Activated T-cell treated with anti-CD3 and anti-CD28 coated beads, Interleukin-2, amount 50 U/mL, for 1 hour (primary cell): ENCODE measurements at regions not wholly inside any gene's neighbourhood (a gene's known extent, or its start where the extent isn't known, plus 50 kb on each side); places are given as distances from the start of the nearest gene placed in this dataset.

Source experiments
- DNase-seq: peaks from one replicate; pipeline ENCODE4 v3.0.0-alpha.2; 2020

DNA sequence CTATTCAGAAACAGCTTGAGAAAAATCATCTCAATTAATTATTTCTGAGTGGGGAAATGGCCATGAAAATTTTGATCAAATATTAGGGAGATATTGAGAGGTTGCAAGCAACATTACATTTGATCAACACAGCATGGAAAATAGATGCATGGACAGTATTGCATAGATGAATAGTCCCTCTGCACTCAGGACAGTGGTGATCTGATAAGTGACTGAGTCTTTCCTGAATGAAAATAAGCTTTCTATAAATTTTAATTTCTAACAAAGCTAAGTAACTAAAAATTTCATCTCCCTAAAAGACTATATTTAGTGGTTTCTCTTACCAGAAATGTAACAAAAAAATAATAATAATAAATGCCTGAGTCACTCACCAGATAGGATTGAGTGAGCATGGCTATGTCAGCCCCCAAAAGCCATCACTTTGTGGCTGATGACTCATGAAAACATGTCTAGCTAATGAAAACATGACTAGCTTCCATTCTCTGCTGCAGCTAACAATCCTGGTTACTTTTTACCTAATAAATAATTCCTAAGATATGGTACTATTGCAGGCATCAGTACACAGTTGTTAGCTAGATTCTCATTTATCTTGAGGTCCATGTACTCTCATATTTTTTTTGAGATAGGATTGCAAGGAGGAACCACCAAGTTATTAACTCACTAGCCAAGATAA is 1294.8 kb upstream of the ACO1 start:
- no peak for DNase-seq

DNA sequence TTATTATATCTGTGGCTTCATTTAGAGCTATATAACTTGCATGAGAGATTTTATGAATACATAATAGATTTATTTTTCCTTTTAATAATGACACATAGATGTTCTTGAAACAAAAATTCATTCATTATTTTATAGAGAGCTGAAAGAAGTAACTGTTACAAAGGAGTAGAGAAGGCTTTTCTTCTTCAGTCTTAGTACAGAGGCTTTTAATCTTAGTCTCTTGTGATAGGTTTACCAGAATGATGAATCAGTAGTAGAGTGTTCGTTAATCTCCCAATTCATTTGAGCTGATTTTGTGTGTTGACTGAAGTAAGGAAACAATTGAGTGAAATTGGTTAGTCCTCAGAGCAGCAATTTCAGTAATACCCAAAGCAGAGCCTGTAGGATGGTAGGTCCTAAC is 1284.1 kb upstream of the ACO1 start:
- DNase-seq = no peak

DNA sequence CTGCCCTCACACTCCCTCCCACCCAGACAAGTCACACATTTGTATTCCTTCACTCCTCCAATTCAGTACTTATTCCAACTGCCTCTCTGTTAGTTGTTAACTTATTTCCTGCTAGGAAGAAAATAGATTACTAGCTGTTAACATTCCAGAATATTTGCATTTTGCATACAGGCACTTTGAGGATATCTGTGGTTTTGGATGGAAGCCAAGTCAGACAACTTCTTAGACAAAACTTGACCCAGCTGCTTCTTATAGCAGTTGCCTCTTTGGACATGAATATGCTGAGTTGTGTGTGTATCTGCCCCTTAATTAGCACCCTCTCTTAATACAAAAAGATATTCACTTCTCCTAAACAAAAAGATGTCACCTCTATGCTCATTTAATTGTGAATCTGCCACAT is 1280.6 kb upstream of the ACO1 start:
- no peak for DNase-seq

DNA sequence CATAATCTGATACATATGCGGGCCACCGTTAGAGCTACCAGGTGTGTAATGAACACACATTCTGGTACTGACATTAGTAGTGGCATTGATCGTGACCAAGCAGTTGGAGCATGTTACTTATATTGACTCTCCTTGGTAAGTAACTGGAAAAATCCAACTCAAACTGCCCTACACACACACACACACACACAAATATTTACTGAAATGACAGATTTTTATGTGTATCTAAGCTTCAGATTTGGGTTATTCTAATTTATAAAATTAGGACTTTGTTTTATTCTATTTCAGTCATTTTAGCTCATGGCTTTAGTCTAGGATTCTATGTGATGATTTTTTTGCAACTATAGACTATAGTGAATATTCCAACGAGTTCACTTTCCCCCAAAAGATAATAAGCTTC is 1280.2 kb upstream of the ACO1 start:
- DNase-seq = no peak

DNA sequence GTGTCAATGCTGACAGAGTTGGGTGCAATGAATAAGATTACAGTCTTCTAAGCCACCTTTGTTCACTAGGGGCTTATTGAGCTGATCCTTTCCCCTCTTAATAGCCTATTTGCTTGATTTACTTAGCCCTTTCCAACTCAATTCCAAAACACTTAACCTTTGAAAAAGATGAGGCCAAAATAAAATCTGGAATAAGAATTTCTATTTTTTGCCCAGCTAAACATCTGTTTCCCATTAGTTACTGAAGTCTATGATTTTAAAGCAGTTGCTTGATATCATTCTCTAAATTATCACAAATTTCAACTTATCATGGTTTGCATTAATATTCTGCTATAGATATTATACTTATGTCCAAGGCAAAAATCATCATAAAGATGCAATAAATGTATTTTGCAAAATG is 1272.0 kb upstream of the ACO1 start:
- no peak for DNase-seq

DNA sequence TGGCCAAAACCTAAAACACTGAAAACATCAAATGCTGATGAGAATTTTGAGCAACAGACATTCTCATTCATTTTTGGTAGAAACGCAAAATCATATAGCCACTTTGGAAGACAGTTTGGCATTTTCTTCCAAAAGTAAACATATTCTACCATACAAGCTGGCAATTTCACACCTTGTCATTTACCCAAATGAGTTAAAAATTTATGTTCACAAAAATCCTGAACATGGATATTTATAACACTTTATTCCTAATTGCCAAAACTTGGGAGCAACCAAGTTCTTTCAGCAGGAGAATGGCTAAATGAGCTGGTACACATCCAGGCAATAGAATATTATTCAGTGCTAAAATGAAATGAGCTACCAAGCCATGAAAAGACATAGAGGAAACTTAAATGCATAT is 1270.1 kb upstream of the ACO1 start:
- no peak for DNase-seq

DNA sequence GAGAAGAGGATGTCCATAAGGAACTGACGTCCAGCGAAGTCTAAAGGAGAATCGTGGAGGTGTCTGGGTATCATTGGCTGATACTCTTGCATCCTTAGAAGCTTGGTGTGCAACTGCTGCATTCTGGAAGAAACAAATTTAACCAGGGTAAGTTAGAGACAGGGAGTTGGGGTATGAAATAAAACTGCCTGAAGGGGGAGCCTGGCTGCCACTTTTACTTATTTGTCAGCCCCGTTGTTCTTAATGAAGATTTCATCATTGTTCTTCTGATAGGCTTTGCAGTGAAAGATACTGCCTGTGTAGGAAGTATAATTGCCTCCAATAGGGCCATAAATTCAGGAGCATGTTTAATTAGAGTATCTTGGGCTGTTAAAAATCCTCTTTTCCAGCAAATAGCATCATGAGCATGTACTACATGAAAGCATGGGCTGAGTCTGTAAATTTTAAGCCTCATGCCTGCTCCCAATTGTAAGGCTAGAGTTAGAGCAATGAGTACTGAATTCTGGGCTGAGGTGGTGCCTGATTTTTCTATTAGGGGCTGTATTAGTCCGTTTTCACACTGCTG is 1264.5 kb upstream of the ACO1 start:
- DNase-seq = peak; percentile 26

DNA sequence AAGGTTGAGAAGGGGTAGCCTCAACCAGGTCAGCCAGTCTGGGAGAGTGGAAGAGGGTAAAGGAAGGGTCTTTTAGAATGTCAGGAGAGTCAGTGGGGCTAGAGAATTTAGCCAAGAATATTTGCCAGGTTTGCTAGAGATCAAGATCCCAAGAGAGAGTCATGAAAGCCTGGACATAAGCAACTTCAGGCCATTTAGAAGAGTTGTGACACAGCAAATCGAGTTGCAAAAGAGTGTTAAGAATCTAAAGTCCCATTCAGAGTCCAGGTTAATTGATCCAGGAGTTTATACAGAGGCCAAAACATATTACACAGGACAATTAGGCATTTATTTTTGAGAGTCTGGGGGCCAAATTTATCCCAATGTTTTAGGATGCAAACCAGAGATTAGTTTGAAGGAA is 1260.1 kb upstream of the ACO1 start:
- DNase-seq = no peak

DNA sequence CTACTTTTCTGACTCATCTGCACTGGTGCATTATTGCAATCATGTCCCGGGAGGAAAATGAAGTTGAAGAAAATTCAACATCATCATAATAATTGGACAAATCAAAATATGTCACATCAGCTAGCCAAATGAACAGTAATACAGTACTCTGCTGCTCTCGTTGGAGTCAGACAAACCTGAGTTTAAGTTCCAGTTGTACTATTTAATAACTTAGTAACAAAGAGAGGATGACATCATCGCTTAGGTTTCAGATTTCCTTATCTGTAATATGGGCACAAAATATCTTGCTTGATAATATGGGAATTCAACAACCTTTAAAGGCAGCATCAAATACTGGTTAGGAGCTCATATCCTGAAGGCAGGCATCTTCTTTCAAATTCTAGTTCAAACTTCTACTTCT is 1248.9 kb upstream of the ACO1 start:
- DNase-seq = no peak

DNA sequence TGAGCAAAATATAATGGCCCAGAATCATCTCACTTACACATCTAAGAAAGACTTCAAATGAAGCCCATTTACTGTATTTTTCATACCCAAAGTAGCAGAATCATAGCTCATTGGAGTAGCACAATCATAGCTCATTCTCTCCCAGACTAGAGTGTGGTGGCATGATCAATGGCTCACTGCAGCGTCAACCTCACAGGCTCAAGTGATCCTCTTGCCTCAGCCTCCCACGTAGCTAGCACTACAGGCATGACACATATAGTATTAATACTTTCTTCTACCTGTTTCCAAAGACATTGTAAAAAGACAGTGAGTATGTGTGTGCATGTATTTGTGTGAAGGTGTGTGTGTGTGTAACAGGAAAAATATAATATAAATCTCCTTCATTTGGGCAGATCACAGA is 1247.9 kb upstream of the ACO1 start:
- DNase-seq = no peak

DNA sequence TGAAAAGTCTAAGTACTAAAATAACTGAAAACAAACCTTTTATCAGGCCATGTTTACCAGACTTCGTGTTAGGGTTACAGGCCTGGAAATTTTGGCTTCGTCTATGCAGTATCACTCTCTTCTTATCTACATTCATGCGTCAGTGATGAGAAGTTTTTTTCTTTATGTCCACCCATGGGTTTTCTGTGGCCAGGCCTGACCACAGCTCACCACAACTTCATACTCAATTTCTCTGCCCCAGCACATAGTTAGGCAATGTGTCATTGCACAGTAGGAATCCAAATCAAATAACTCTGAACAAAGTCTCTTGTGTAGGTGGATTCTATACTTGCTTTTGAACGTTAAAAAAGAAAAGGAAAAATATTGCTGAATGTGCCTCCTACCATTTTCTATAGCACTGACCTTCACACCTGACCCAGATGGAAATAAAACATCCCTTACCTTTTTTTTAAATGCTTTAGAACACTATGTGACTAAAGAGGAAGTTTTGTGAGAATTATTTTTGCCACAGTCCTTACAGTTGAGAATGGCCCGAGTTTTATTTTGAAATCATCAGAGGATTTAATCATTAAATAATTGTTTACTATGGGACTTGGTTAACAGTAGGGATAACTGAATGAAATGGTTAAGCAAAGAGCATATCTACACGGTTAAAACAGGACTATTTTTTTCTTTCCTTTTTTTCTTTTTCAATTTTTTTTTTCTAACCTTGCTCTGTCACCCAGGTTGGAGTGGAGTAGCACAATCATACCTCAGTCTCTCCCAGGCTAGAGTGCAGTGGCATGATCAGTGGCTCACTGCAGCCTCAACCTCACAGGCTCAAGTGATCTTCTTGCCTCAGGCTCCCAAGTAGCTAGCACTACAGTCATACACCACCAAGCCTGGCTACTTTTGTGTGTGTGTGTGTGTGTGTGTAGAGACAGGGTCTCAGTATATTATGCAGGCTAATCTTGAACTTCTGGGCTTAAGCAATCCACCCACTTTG is 1247.0 kb upstream of the ACO1 start:
- DNase-seq = no peak

DNA sequence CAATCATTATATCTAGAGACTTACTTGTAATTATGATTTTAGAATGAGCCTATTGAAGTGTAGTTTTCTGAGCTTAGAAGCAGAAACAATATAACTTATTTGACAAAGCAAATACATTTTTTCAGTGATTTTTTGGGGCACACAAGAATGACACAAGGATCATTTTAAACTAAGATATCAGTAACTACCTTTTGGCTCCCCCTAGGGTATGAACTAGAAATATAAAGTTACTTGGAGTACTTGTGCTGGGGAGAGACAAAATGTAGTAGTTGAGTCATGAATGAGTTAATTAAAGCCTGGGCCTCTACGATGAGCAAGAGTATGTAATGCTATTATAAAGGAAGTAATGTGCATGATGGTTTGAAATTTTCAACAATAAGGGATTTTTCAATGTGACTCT is 1244.1 kb upstream of the ACO1 start:
- DNase-seq = no peak

DNA sequence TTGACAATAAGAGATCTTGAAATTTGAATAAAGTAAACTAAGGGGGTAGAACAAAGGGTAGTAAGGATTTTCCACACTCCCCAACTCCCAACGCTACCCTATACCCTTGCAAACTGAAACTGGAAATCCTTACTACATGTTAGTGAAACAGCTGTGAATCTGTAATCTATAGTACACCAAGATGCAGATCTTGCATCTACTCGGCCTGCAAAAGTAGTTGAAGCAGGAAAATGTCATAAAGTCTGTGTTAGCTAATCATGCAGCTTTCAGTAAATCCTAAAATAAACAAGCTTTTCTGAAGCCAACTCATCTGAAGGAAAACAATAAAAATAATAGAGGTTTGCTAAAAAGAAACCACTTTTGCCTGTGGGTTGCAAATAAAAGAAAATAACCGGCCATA is 1242.0 kb upstream of the ACO1 start:
- DNase-seq = no peak

DNA sequence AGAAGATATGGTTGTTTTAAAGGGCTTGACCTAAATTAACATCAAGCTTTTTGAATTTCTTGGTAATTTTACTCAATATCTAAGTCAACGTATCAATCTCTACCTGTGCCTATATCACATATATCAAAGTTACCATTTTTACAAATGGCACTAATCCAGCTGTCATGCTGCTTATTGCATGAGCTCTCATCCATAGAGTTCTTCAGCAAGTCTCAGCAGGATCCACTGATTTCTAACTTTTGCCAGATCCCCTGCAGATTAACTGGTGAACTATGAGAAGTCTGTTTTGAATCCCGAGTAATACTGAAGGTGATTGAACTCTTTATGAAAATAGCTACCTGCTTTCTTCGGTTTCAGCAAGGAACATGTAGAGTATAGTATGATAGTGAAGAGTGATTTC is 1239.8 kb upstream of the ACO1 start:
- DNase-seq = no peak

DNA sequence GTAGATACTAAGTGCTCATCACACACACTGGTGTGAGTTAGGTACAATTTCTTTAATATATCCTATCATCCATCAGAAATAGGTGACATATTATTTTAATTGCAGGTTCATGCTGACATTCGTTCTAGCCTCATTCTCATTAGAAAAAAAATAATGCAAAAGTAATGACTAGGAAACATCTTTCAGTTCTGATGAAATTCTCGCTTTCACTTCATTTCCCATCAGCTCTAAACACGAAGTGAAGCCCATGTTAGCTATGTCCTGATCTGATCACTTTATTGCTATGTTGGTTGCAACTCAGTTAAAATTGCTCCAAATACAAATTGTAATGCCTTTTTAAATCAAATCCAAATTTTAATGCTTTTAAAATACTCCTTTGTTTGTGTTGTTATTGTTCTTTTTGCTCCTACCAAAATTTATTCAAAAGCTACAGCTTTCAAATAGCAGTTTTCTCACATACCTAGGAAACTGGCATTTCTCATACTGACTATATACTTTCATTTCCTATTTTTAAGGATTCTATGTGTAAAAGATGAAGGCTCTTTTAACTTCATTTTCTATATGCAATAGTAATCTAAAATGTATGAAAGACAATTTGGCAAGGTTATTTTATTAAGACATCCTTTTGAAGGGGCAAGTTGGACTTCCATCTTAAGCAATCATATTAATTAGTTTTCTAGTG is 1237.8 kb upstream of the ACO1 start:
- DNase-seq = no peak

DNA sequence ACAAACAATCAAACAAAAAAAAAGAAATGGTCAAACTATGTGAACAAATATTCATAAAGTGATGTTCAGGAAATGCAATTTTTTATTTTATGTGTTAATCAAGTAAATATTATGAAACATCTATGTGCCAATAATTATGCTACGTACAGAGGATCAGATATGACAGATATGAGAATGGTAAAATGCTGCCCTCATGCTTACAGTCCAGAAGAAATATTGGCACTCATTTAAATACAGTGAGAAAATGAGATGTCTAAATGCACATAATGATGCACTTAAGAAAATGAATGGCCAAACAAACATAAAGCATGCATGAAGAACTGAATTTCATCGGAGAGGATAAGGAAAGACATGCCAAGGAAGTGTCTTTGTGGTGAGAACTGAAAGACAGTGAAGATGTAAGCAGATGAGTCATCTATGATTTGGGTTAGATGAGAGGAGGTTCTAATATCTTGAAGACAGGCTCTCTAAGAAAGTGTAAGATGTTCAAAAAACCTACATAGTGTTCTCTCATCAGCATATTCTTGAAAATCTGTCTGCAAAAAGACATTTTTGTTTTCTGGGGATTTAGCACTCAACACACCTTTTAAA is 1231.1 kb upstream of the ACO1 start:
- no peak for DNase-seq

DNA sequence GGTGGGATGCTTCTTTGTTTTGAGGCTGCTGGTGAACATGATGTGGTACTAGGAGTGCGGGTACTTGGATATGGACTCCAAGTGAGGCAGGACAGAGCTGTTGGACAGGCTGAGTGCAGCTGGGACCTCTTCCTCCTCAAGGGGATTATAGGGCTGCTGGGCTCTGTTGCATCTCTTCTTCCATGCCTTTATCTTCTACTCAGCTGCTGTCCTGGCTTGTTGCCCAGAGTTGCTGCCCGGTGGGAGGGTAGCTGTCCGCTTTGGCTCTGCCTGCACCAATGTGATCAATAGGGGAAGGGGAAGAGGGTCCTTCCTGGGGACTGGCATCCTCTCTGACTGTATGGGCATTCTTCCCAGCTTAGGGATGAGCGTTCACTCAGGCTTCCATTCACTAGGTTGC is 1217.9 kb upstream of the ACO1 start:
- DNase-seq = no peak

DNA sequence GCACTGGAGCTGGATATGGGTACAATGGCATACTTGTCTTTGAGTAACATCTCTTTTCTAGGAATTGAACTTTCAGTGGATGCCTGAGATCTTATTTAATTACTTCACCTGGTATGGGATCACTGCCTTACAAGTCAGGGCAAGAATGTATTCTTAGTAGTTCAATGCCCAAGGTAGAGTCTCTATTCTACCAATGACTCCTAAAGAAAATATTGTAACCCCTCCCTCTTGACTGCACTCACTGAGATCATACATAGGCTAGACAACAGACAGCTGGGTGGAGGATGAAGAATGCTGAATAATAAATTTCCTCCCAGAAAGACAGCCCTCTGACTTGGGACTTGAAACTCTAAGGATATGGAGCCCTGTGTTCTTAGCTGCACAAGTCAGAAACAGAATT is 1216.3 kb upstream of the ACO1 start:
- DNase-seq = no peak

DNA sequence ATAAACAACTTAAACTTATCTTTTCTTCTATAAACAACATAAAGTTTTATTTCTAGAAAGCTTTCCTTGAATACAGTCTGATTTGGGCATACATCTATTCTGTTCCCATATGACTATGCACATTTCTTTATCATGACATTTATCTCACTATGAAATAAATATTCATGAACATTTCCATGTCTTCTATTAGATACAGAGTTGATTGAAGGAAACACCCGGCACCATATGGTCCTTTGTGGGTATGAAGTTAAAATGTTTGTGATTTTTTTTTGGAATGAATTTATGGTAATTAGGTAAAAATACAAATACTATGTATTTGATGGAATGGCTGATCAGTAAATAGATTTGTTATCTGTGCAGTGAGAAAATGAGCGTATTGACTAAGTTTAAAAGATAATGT is 1209.8 kb upstream of the ACO1 start:
- no peak for DNase-seq

DNA sequence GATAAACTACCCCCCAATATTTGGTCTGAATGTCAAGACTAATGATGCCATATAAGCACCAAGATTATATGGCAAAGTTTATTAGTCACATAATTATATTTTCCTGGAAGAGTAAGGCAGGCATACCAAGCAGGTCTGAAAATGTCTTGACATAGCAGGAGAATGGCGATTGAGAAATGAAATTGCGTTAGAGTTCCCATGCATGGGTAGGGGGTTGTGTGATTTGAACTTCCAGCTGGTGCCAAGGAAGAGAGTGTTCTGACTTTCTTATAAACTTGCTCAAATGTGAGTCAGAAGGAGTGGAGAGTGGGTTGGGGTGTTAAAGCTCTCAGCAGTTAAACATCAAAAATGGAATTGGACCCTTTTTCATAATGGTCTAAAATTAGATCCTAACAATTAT is 1200.6 kb upstream of the ACO1 start:
- no peak for DNase-seq

DNA sequence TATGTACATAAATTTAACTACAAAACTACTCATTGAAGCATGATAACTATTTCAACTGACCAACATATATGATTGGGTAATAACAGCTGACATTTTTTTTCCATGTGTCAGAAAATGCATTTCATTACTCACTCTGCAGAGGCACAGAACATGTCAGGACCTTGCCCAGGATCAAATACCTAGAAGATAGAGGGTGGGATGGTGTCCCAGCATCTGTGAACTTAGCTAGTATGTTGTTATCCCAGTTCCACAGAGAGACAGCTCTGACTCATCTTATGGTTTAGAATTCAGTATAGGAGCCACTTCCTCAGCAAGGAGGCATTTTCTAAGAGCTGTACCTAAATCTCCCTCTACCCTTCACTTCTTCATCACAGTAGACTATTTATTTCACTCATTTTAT is 1198.6 kb upstream of the ACO1 start:
- DNase-seq = no peak

DNA sequence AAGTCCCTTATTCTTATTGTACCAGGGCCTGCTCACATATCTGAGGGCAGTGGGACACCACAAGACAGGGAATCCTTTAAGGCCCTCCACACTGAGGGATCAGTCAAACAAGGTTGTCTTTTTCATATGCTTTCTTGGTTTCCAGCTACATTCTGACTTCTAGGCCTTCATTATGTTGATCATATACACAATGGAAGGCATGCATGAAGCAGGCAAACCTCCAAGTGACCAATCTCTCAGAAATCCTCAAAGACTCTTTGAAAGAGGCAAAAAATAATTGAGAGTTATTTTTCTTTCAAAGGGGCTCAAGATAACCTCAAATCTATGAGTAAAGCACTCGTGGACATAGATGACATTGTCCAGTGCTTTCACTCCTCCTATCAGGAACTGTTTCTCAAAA is 1195.9 kb upstream of the ACO1 start:
- DNase-seq = no peak

DNA sequence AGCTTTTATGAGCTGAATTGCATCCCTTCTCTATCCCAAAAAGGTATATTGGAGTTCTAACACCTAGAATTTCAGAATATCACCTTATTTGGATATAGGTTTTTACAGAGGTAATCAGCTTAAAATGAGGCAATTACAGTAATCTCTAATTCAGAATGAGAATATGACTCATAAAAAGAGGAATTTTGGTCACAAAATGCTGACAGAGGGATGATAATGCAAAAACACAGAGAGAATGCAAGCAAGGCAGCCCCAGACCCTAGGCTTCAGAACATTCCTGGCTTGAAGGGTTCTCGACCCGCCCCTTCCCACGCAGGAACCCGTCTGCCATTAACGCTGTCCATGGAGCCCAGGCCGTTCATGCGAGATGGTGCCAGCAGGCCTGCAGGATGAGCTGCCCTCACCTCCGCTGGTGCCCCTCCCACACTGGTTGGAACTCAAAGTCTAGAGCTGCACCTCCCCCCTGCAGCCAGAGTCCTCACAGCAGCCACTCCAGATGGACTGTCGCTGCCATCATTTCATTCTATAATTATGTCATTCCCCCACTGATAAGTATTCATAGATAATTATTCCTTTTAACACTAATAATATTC is 1173.4 kb upstream of the ACO1 start:
- DNase-seq = no peak
